Trophoblast cell (in vitro differentiated cells and primary cell): ENCODE measurements at regions not wholly inside any gene's neighbourhood (a gene's known extent, or its start where the extent isn't known, plus 50 kb on each side); places are given as distances from the start of the nearest gene placed in this dataset.

Experiments used
- DNase-seq, 2 donors: peaks; one replicate each; pipeline ENCODE4 v3.0.0-alpha.2; 2016
- H2AFZ ChIP-seq: 2 replicates; pipeline ENCODE4 v1.6.1; 2013; ENCODE audit warnings: low read length, moderate library complexity, mild to moderate bottlenecking; ENCODE audit not compliant: insufficient read depth, poor library complexity
- H2AK5ac ChIP-seq: 2 replicates; pipeline ENCODE4 v1.6.1; 2013; ENCODE audit warnings: mild to moderate bottlenecking, low read length
- H2BK120ac ChIP-seq: 2 replicates; pipeline ENCODE4 v1.6.1; 2013; ENCODE audit warnings: low read length, mild to moderate bottlenecking, moderate library complexity; ENCODE audit not compliant: insufficient read depth, poor library complexity
- H2BK12ac ChIP-seq: 2 replicates; pipeline ENCODE4 v1.6.1; 2013; ENCODE audit warnings: mild to moderate bottlenecking, low read length, moderate library complexity
- H2BK5ac ChIP-seq: 2 replicates; pipeline ENCODE4 v1.6.1; 2013; ENCODE audit warnings: low read length, low read depth, moderate library complexity, mild to moderate bottlenecking; ENCODE audit not compliant: poor library complexity
- H3K14ac ChIP-seq: 2 replicates; pipeline ENCODE4 v1.6.1; 2013; ENCODE audit warnings: mild to moderate bottlenecking, low read length
- H3K18ac ChIP-seq: 2 replicates; pipeline ENCODE4 v1.6.1; 2013; ENCODE audit warnings: mild to moderate bottlenecking, low read length
- H3K23ac ChIP-seq: 2 replicates; pipeline ENCODE4 v1.6.1; 2013; ENCODE audit warnings: low read length
- H3K27ac ChIP-seq: 2 replicates; pipeline ENCODE4 v1.5.1; 2013; ENCODE audit warnings: low read depth, mild to moderate bottlenecking, inconsistent platforms, low read length, moderate library complexity
- H3K27me3 ChIP-seq: 2 replicates; pipeline ENCODE4 v1.6.1; 2013; ENCODE audit warnings: inconsistent platforms, mild to moderate bottlenecking, low read length, moderate library complexity; ENCODE audit not compliant: insufficient read depth
- H3K36me3 ChIP-seq, 2 experiments: 1 replicate in 1 of 2; 2 replicates in 1 of 2; pipeline ENCODE4 v1.6.1; 2013; ENCODE audit warnings: low read length in 2 of 2, mild to moderate bottlenecking in 2 of 2, moderate library complexity in 1 of 2; ENCODE audit not compliant: insufficient read depth in 2 of 2, control insufficient read depth in 1 of 2
- H3K4ac ChIP-seq: 2 replicates; pipeline ENCODE4 v1.6.1; 2013; ENCODE audit warnings: low read depth, mild to moderate bottlenecking, low read length, moderate library complexity
- H3K4me1 ChIP-seq, 2 experiments: 1 replicate in 1 of 2; 2 replicates in 1 of 2; pipeline ENCODE4 v1.6.1; 2013; ENCODE audit warnings: low read length in 2 of 2, mild to moderate bottlenecking in 2 of 2, moderate library complexity in 1 of 2; ENCODE audit not compliant: insufficient read depth in 2 of 2, control insufficient read depth in 1 of 2
- H3K4me2 ChIP-seq: 2 replicates; pipeline ENCODE4 v1.6.1; 2013; ENCODE audit warnings: inconsistent platforms, mild to moderate bottlenecking, low read length, moderate library complexity
- H3K4me3 ChIP-seq: 2 replicates; pipeline ENCODE4 v1.5.1; 2013; ENCODE audit warnings: mild to moderate bottlenecking, low read depth, low read length, inconsistent platforms
- H3K79me1 ChIP-seq: one replicate; pipeline ENCODE4 v1.6.1; 2013; ENCODE audit warnings: low read length
- H3K79me2 ChIP-seq: 2 replicates; pipeline ENCODE4 v1.6.1; 2013; ENCODE audit warnings: low read length, mild to moderate bottlenecking; ENCODE audit not compliant: control insufficient read depth, insufficient read depth, poor library complexity
- H3K9ac ChIP-seq: 2 replicates; pipeline ENCODE4 v1.6.1; 2013; ENCODE audit warnings: mild to moderate bottlenecking, low read length
- H3K9me3 ChIP-seq: 2 replicates; pipeline ENCODE4 v1.6.1; 2013; ENCODE audit warnings: low read depth, mild to moderate bottlenecking, control low read depth, inconsistent platforms, low read length; ENCODE audit not compliant: insufficient read depth
- H4K12ac ChIP-seq: 2 replicates; pipeline ENCODE4 v1.6.1; 2013; ENCODE audit warnings: low read depth, mild to moderate bottlenecking, low read length, moderate library complexity
- H4K8ac ChIP-seq: 2 replicates; pipeline ENCODE4 v1.6.1; 2013; ENCODE audit warnings: low read depth, mild to moderate bottlenecking, low read length, moderate library complexity
- H4K91ac ChIP-seq: one replicate; pipeline ENCODE4 v1.6.1; 2013; ENCODE audit warnings: low read depth, mild to moderate bottlenecking, low read length, moderate library complexity
- WGBS: extraction: QIAGEN DNeasy Blood & Tissue Kit; methylation state at CpG from one replicate; pipeline ENCODE4 v1.1.7; 2013; ENCODE audit warnings: missing lambda C conversion rate; ENCODE audit not compliant: insufficient read length, insufficient coverage; ENCODE audit errors: extremely low coverage; 5-methylcytosine and 5-hydroxymethylcytosine counted together

GRCh38 chr5:58204966-58205365 is 254.9 kb downstream of the PLK2 start:
- Histone ChIP-seq H3K4me3 (no peak overlapping the region), H2BK120ac (no peak overlapping the region), H3K79me2 (no peaks in the 10 kb centered on the region), H3K79me1 (no peaks in the 10 kb centered on the region), H3K36me3 (no peaks in the 10 kb centered on the region), H4K91ac (no peak overlapping the region), H4K12ac (no peak overlapping the region), H3K4me1 (no peaks in the 10 kb centered on the region), H3K14ac (no peak overlapping the region), H3K9me3 (no peaks in the 10 kb centered on the region), H3K9ac (no peak overlapping the region), H3K27me3 (no peaks in the 10 kb centered on the region), H2BK12ac (no peak overlapping the region), H3K23ac (no peak overlapping the region), H4K8ac (no peak overlapping the region), H3K27ac (no peak overlapping the region), H2AK5ac (no peak overlapping the region), H3K4ac (no peak overlapping the region), H2BK5ac (no peak overlapping the region), H2AFZ (no peak overlapping the region), H3K18ac (no peak overlapping the region), H3K4me2 (no peak overlapping the region)
- WGBS, result no CpG with 5 or more reads among the region's 3 CpGs
- no peak for DNase-seq

- H3K36me3 ChIP-seq, result no peaks in the 10 kb centered on the region
- no peak overlapping the region for H3K4me2 ChIP-seq
- H3K18ac ChIP-seq, result no peak overlapping the region
- H3K4me3 ChIP-seq, result no peak overlapping the region
- no peak overlapping the region for H2BK5ac ChIP-seq
- no peaks in the 10 kb centered on the region for H3K27me3 ChIP-seq
- H2AFZ ChIP-seq, result no peak overlapping the region
- no peak overlapping the region for H2BK12ac ChIP-seq
- WGBS, result no CpG with 5 or more reads among the region's 2 CpGs
- H4K12ac ChIP-seq, result no peak overlapping the region
- H3K14ac ChIP-seq, result no peak overlapping the region
- no peaks in the 10 kb centered on the region for H3K79me1 ChIP-seq
- no peak overlapping the region for H3K27ac ChIP-seq
- no peak overlapping the region for H3K9ac ChIP-seq
- H3K4ac ChIP-seq, result no peak overlapping the region
- no peak overlapping the region for H2BK120ac ChIP-seq
- H3K4me1 ChIP-seq, result no peaks in the 10 kb centered on the region
- no peak overlapping the region for H4K8ac ChIP-seq
- H2AK5ac ChIP-seq, result no peak overlapping the region
- H3K9me3 ChIP-seq, result no peaks in the 10 kb centered on the region
- H3K79me2 ChIP-seq, result no peaks in the 10 kb centered on the region
- H4K91ac ChIP-seq, result no peak overlapping the region
- peak in 1 of 2 donors; percentile 14 for DNase-seq
- no peak overlapping the region for H3K23ac ChIP-seq
Measured at GRCh38 chr5:58202941-58203444, 256.9 kb downstream of the PLK2 start.

- Histone ChIP-seq H3K23ac (no peak overlapping the region), H3K4ac (no peak overlapping the region), H3K36me3 (no peaks in the 10 kb centered on the region), H2BK12ac (no peak overlapping the region), H2AFZ (no peak overlapping the region), H3K79me2 (no peaks in the 10 kb centered on the region), H3K9me3 (no peaks in the 10 kb centered on the region), H3K9ac (no peak overlapping the region), H3K4me3 (no peak overlapping the region), H3K4me2 (no peak overlapping the region), H4K12ac (no peak overlapping the region), H2AK5ac (no peak overlapping the region), H2BK5ac (no peak overlapping the region), H3K79me1 (no peaks in the 10 kb centered on the region), H3K27ac (no peak overlapping the region), H3K18ac (no peak overlapping the region), H3K27me3 (no peaks in the 10 kb centered on the region), H3K14ac (no peak overlapping the region), H4K91ac (no peak overlapping the region), H4K8ac (no peak overlapping the region), H2BK120ac (no peak overlapping the region), H3K4me1 (no peaks in the 10 kb centered on the region)
- DNase-seq, result no peak
- WGBS, result no CpG with 5 or more reads among the region's 6 CpGs
Measured at GRCh38 chr5:58201922-58202648, 257.8 kb downstream of the PLK2 start.

GRCh38 chr5:58200451-58200850 is 259.4 kb downstream of the PLK2 start:
- H3K79me2 ChIP-seq, result no peaks in the 10 kb centered on the region
- no peak overlapping the region for H3K14ac ChIP-seq
- H3K27ac ChIP-seq, result no peak overlapping the region
- no peak overlapping the region for H3K4me3 ChIP-seq
- H3K36me3 ChIP-seq, result no peaks in the 10 kb centered on the region
- H2BK12ac ChIP-seq, result no peak overlapping the region
- H4K91ac ChIP-seq, result no peak overlapping the region
- H2BK120ac ChIP-seq, result no peak overlapping the region
- no peak overlapping the region for H3K4ac ChIP-seq
- no peak overlapping the region for H2BK5ac ChIP-seq
- H3K18ac ChIP-seq, result no peak overlapping the region
- H4K12ac ChIP-seq, result no peak overlapping the region
- H2AK5ac ChIP-seq, result no peak overlapping the region
- H3K23ac ChIP-seq, result no peak overlapping the region
- no peak overlapping the region for H2AFZ ChIP-seq
- H3K4me2 ChIP-seq, result no peak overlapping the region
- no peak overlapping the region for H4K8ac ChIP-seq
- WGBS, result no CpG with 5 or more reads among the region's 1 CpG
- no peak overlapping the region for H3K9ac ChIP-seq
- DNase-seq, result no peak
- no peaks in the 10 kb centered on the region for H3K9me3 ChIP-seq
- no peaks in the 10 kb centered on the region for H3K27me3 ChIP-seq
- H3K4me1 ChIP-seq, result no peaks in the 10 kb centered on the region
- H3K79me1 ChIP-seq, result no peaks in the 10 kb centered on the region
